ENCODE measurements at regions not wholly inside any gene's neighbourhood (a gene's known extent, or its start where the extent isn't known, plus 50 kb on each side); places are given as distances from the start of the nearest gene placed in this dataset.

DNA sequence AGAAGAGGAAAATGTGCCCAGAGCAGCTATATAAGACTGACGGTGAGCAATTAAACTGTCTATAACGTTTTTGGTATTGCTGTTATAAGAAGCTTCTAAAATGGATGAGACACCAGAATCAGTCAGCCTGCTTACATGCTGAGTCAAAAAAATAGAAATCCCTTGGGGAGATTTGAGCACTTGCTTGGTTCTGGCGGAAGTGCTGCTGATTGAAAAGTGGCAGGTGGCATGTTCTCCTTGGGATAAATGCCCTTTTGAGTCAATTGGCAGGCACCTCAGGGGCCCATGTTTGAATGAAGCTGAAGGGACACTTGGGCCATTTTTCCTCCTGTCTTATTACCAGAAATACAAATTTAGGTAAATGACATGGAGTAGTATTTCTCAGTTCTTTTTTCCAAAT is 148.7 kb downstream of the PTCHD1 start:
- TF ChIP-seq EZH2phosphoT487 (IDR thresholded peaks at IDR 0.05; ENCODE audit: borderline replicate concordance): no peak
- TF ChIP-seq, protein P1, sequence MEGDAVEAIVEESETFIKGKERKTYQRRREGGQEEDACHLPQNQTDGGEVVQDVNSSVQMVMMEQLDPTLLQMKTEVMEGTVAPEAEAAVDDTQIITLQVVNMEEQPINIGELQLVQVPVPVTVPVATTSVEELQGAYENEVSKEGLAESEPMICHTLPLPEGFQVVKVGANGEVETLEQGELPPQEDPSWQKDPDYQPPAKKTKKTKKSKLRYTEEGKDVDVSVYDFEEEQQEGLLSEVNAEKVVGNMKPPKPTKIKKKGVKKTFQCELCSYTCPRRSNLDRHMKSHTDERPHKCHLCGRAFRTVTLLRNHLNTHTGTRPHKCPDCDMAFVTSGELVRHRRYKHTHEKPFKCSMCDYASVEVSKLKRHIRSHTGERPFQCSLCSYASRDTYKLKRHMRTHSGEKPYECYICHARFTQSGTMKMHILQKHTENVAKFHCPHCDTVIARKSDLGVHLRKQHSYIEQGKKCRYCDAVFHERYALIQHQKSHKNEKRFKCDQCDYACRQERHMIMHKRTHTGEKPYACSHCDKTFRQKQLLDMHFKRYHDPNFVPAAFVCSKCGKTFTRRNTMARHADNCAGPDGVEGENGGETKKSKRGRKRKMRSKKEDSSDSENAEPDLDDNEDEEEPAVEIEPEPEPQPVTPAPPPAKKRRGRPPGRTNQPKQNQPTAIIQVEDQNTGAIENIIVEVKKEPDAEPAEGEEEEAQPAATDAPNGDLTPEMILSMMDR (conservative IDR thresholded peaks at IDR 0.05; ENCODE audit: low read length): no peak
